HepG2 (cell line): ENCODE measurements at regions not wholly inside any gene's neighbourhood (a gene's known extent, or its start where the extent isn't known, plus 50 kb on each side); places are given as distances from the start of the nearest gene placed in this dataset.
A peak's percentile ranks its signal among the peaks of the same experiment; 100 is the strongest.

Experiments
- ATAC-seq: fragments of 200-7000 bp; cut with Tn5 transposase; 3 replicates; pipeline ENCODE4 v1.9.1; 2020; ENCODE audit warnings: mild to moderate bottlenecking, moderate library complexity
- BruUV-seq: library from RNA; stranded (reverse); fragments of 400-500 nt; replicated peaks from 2 replicates; lab custom pipeline; 2021; lab: Mats Ljungman, UMichigan
- CTCF ChIA-PET: fragments of 300-600 bp; formaldehyde crosslinking; extraction: SDS; loops from one replicate; lab custom pipeline; 2021; ENCODE audit warnings: low total read pairs, inconsistent platforms, low intra/inter-chr PET ratio; lab: Yijun Ruan, JAX
- POLR2A ChIA-PET: fragments of 350-600 bp; sonication (Branson Sonifier 250); formaldehyde crosslinking; loops from one replicate; lab custom pipeline; 2020; ENCODE audit warnings: antibody characterized with exemption, inconsistent platforms; lab: Yijun Ruan, JAX
- DNase-seq: peaks from one replicate; pipeline ENCODE4 v3.0.0-alpha.2; 2015; ENCODE audit warnings: low spot score
- FAIRE-seq: peaks from 3 replicates; lab custom pipeline; 2011; peaks lifted over from hg19 to GRCh38; lab: Jason Lieb, UNC
- H2AFZ ChIP-seq: one replicate; pipeline ENCODE4 v1.6.1; 2011; ENCODE audit warnings: low read length, inconsistent platforms
- H3K27ac ChIP-seq: fragments of 300-600 bp; 3 replicates; pipeline ENCODE4 v1.8.0; 2011; ENCODE audit warnings: mixed run types, mild to moderate bottlenecking, mixed read lengths, low read length, inconsistent platforms; ENCODE audit not compliant: insufficient read depth; ENCODE audit errors: extremely low read length
- H3K27me3 ChIP-seq, 2 experiments: fragments of 200-600 bp in 1 of 2; 2 replicates in 1 of 2; 3 replicates in 1 of 2; pipeline versions ENCODE4 v1.6.0 to v1.8.0; 2011; ENCODE audit warnings: low read length in 2 of 2, mild to moderate bottlenecking in 2 of 2, moderate library complexity in 2 of 2, inconsistent platforms in 1 of 2; ENCODE audit not compliant: insufficient read depth in 2 of 2, control insufficient read depth in 1 of 2
- H3K36me3 ChIP-seq, 2 experiments: fragments of 200-600 bp in 1 of 2; replicated peaks in 1 of 2; 2 replicates in 1 of 2; 3 replicates in 1 of 2; pipeline versions ENCODE4 v1.5.1 to v1.8.0; 2011; ENCODE audit warnings: low read length in 2 of 2, inconsistent platforms in 1 of 2; ENCODE audit not compliant: insufficient read depth in 2 of 2, control insufficient read depth in 1 of 2
- H3K4me1 ChIP-seq: 2 replicates; pipeline ENCODE4 v1.5.1; 2012; ENCODE audit warnings: low read length, inconsistent platforms; ENCODE audit not compliant: insufficient read depth
- H3K4me2 ChIP-seq: 2 replicates; pipeline ENCODE4 v1.6.0; 2011; ENCODE audit warnings: low read depth, low read length, inconsistent platforms
- H3K4me3 ChIP-seq, 3 experiments: fragments of 200-600 bp in 1 of 3; sonication (generic), shearing (Covaris generic) in 1 of 3; replicated peaks in 1 of 3; 2 replicates each; pipeline ENCODE4 v1.5.1; 2011 to 2016; ENCODE audit warnings: low read length in 3 of 3, inconsistent platforms in 2 of 3, low read depth in 2 of 3, mild to moderate bottlenecking in 2 of 3, control low read depth in 1 of 3, mixed read lengths in 1 of 3; ENCODE audit not compliant: insufficient read depth in 1 of 3
- H3K79me2 ChIP-seq: one replicate; pipeline ENCODE4 v1.6.1; 2011; ENCODE audit warnings: low read length, inconsistent platforms; ENCODE audit not compliant: insufficient read depth
- H3K9ac ChIP-seq: 2 replicates; pipeline ENCODE4 v1.6.0; 2011; ENCODE audit warnings: mild to moderate bottlenecking, low read depth, low read length, inconsistent platforms; ENCODE audit not compliant: insufficient read depth
- H3K9me3 ChIP-seq: 2 replicates; pipeline ENCODE4 v1.5.1; 2012; ENCODE audit warnings: mild to moderate bottlenecking, low read length
- H4K20me1 ChIP-seq: 2 replicates; pipeline ENCODE4 v1.6.0; 2011; ENCODE audit warnings: inconsistent platforms, mild to moderate bottlenecking, low read length, moderate library complexity; ENCODE audit not compliant: insufficient read depth
- MAFF ChIP-seq: IDR thresholded peaks from 2 replicates; pipeline ENCODE4 v1.6.1; 2011; ENCODE audit warnings: low read depth, low read length, improper control_type of control experiment
- MAFK ChIP-seq, 2 experiments: IDR thresholded peaks in 1 of 2; conservative IDR thresholded peaks in 1 of 2; 2 replicates each; pipeline ENCODE4 v1.6.1; 2011; ENCODE audit warnings: improper control_type of control experiment in 2 of 2, low read length in 2 of 2
- NR1H2 ChIP-seq: sonication (generic); formaldehyde crosslinking; IDR thresholded peaks from 2 replicates; pipeline ENCODE4 v1.8.1; 2022; ENCODE audit warnings: low read depth, missing genetic modification reagents, borderline replicate concordance
- SUZ12 ChIP-seq: fragments of 150-350 bp; IDR thresholded peaks from 2 replicates; pipeline ENCODE4 v1.6.1; 2014; ENCODE audit warnings: low read depth, low read length
- TOE1 ChIP-seq: sonication (generic); formaldehyde crosslinking; IDR thresholded peaks from 2 replicates; pipeline ENCODE4 v1.4.0; 2020; ENCODE audit warnings: mild to moderate bottlenecking, missing genetic modification reagents
- ZNF296 ChIP-seq: sonication (generic); formaldehyde crosslinking; conservative IDR thresholded peaks from 2 replicates; pipeline ENCODE4 v1.5.0; 2020; ENCODE audit warnings: mild to moderate bottlenecking, missing genetic modification reagents
- ZNF7 ChIP-seq: IDR thresholded peaks from 2 replicates; pipeline ENCODE4 v1.6.1; 2016; ENCODE audit warnings: missing biosample characterization, missing genetic modification reagents
- ZNF709 ChIP-seq: sonication (generic); formaldehyde crosslinking; IDR thresholded peaks from 2 replicates; pipeline ENCODE4 v1.5.0; 2020; ENCODE audit warnings: mild to moderate bottlenecking, missing genetic modification reagents
- WGBS: methylation state at CpG from one replicate; pipeline ENCODE4 v1.1.6; 2017; ENCODE audit warnings: low lambda C conversion rate; 5-methylcytosine and 5-hydroxymethylcytosine counted together
- in situ Hi-C: cut with HindIII; loops from 2 replicates; pipeline ENCODE4 v1.10.0; 2017; ENCODE audit warnings: low pct_unique_long_range_greater_than_20kb; ENCODE audit not compliant: extremely low pct_ligation_motif_present
- intact Hi-C: fragments of 100-400 bp; cut with micrococcal nuclease; formaldehyde crosslinking; loops from one replicate; pipeline ENCODE4 v1.10.0; 2022; ENCODE audit not compliant: unreplicated experiment
- TF ChIP-seq, protein P1 (sequence below): sonication (generic); formaldehyde crosslinking; IDR thresholded peaks from 2 replicates; pipeline ENCODE4 v1.8.1; 2023; ENCODE audit warnings: mild to moderate bottlenecking, inconsistent platforms, moderate library complexity, missing genetic modification reagents, borderline replicate concordance
- TF ChIP-seq, protein P2 (sequence below): sonication (generic); formaldehyde crosslinking; IDR thresholded peaks from 2 replicates; pipeline ENCODE4 v1.4.0; 2020; ENCODE audit warnings: low read depth, missing genetic modification reagents
- TF ChIP-seq, protein P3 (sequence below): sonication (generic); formaldehyde crosslinking; IDR thresholded peaks from 2 replicates; pipeline ENCODE4 v1.5.0; 2020; ENCODE audit warnings: mild to moderate bottlenecking, missing genetic modification reagents

DNA sequence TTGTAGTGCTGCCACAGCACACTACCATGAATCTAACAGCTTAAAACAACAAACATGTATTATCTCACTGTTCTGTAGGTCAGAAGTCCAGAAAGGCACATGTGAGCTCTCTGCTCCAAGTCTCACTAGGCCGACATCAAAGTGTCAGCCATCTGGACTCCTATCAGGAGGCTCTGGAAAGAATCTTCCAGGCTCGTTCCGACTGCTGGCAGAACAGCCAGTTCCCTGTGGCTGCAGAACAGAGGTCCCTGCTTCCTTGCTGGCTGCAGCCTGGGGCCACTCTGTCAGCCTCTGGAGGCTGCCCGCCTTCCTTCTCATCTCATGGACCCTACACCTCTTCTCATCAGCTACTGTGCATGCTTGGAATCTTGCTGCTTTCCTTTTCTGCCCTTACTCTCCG, 168.9 kb downstream of the CBLN1 start (continued):
- TF ChIP-seq, protein P1, sequence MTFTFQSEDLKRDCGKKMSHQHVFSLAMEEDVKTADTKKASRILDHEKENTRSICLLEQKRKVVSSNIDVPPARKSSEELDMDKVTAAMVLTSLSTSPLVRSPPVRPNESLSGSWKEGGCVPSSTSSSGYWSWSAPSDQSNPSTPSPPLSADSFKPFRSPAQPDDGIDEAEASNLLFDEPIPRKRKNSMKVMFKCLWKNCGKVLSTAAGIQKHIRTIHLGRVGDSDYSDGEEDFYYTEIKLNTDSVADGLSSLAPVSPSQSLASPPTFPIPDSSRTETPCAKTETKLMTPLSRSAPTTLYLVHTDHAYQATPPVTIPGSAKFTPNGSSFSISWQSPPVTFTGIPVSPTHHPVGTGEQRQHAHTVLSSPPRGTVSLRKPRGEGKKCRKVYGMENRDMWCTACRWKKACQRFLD (CRISPR knock-in tag) = no peak

DNA sequence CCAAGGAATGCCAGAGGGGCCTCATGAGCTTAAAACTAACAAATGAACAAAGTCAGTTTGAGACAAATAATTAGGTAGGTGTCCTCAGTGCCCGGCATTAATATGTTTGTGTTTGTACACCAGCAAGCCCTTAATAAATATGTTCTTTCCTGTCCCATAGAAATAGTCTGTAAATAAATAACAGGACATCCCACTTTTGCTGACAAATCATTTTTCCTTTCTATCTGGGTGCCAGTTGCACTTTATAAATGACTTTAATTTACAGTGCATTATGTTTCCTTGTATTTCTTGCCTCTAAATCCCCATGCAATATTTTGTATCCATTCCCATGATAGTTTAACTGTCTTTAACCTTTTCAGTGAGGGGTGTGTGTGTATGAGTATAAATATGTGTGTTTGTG, 170.3 kb downstream of the CBLN1 start:
- no peak for ATAC-seq
- WGBS = 0% methylated on average over 1 of the region's 1 CpG
- Histone ChIP-seq H3K27me3 (peaks cover 2 to 8% of the 10 kb centered on the region in 2 experiments), H3K79me2 (no peaks in the 10 kb centered on the region), H3K4me3 (no peak overlapping the region), H3K4me2 (no peak overlapping the region), H2AFZ (no peak overlapping the region), H4K20me1 (no peaks in the 10 kb centered on the region), H3K27ac (no peak overlapping the region), H3K9ac (no peak overlapping the region), H3K9me3 (no peaks in the 10 kb centered on the region), H3K36me3 (no peaks in the 10 kb centered on the region), H3K4me1 (no peaks in the 10 kb centered on the region)
- ChIA-PET CTCF (no interaction called here), POLR2A (no interaction called here)
- FAIRE-seq = no peak
- no TSS peak for BruUV-seq
- TF ChIP-seq NR1H2 (CRISPR knock-in tag) (no peak), MAFF (peak; percentile 93), ZNF7 (CRISPR knock-in tag) (no peak), MAFK (conservative IDR thresholded peaks at IDR 0.05 in 1 of 2, IDR thresholded peaks at IDR 0.05 in 1 of 2; ENCODE audit: low read length in 2 of 2) (peak; percentile 95 to 97), SUZ12 (no peak), ZNF709 (CRISPR knock-in tag) (no peak), TOE1 (CRISPR knock-in tag) (no peak), ZNF296 (CRISPR knock-in tag) (no peak)
- TF ChIP-seq, protein P2, sequence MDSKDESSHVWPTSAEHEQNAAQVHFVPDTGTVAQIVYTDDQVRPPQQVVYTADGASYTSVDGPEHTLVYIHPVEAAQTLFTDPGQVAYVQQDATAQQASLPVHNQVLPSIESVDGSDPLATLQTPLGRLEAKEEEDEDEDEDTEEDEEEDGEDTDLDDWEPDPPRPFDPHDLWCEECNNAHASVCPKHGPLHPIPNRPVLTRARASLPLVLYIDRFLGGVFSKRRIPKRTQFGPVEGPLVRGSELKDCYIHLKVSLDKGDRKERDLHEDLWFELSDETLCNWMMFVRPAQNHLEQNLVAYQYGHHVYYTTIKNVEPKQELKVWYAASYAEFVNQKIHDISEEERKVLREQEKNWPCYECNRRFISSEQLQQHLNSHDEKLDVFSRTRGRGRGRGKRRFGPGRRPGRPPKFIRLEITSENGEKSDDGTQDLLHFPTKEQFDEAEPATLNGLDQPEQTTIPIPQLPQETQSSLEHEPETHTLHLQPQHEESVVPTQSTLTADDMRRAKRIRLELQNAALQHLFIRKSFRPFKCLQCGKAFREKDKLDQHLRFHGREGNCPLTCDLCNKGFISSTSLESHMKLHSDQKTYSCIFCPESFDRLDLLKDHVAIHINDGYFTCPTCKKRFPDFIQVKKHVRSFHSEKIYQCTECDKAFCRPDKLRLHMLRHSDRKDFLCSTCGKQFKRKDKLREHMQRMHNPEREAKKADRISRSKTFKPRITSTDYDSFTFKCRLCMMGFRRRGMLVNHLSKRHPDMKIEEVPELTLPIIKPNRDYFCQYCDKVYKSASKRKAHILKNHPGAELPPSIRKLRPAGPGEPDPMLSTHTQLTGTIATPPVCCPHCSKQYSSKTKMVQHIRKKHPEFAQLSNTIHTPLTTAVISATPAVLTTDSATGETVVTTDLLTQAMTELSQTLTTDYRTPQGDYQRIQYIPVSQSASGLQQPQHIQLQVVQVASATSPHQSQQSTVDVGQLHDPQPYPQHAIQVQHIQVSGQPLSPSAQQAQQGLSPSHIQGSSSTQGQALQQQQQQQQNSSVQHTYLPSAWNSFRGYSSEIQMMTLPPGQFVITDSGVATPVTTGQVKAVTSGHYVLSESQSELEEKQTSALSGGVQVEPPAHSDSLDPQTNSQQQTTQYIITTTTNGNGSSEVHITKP = no peak
- TF ChIP-seq, protein P3, sequence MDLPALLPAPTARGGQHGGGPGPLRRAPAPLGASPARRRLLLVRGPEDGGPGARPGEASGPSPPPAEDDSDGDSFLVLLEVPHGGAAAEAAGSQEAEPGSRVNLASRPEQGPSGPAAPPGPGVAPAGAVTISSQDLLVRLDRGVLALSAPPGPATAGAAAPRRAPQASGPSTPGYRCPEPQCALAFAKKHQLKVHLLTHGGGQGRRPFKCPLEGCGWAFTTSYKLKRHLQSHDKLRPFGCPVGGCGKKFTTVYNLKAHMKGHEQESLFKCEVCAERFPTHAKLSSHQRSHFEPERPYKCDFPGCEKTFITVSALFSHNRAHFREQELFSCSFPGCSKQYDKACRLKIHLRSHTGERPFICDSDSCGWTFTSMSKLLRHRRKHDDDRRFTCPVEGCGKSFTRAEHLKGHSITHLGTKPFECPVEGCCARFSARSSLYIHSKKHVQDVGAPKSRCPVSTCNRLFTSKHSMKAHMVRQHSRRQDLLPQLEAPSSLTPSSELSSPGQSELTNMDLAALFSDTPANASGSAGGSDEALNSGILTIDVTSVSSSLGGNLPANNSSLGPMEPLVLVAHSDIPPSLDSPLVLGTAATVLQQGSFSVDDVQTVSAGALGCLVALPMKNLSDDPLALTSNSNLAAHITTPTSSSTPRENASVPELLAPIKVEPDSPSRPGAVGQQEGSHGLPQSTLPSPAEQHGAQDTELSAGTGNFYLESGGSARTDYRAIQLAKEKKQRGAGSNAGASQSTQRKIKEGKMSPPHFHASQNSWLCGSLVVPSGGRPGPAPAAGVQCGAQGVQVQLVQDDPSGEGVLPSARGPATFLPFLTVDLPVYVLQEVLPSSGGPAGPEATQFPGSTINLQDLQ (CRISPR knock-in tag) = no peak
- in situ Hi-C loops = no loop called here
- DNase-seq = no peak
- intact Hi-C loops = no loop called here
